NCI-H1417 (cell line): ENCODE measurements at regions not wholly inside any gene's neighbourhood (a gene's known extent, or its start where the extent isn't known, plus 50 kb on each side); places are given as distances from the start of the nearest gene placed in this dataset.
A peak's percentile ranks its signal among the peaks of the same experiment; 100 is the strongest.

Experiments
- DNase-seq, 3 experiments: peaks; one replicate each; lab custom pipeline; 2025; lab: John Stamatoyannopoulos, UW

- DNase-seq, result no peak
These were observed 271.6 kb upstream of the ARRDC4 start for GRCh38 chr15:97688886-97689285.

DNA sequence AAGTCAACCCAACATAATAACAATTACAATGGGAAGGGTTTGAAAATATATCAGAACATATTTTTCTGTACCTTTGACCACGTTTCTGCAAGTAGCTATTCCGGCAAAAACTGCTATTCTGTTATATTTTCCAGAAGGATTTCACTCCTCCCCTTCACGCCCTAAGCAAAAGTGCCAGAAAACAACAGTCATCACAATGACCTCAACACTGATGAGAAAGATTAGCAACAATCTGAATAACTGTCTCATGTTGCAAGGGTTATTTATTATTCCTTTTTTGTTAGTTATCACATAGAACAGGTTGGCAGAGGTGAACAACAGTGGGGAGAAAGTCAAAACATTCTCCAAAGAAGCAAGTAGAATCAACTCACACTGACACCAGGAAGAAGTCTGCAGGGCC, 269.4 kb upstream of the ARRDC4 start:
- DNase-seq, result no peak

GRCh38 chr15:97691799-97692198, 268.7 kb upstream of the ARRDC4 start:
- DNase-seq, result peak in 1 of 3 experiments; percentile 51

DNA sequence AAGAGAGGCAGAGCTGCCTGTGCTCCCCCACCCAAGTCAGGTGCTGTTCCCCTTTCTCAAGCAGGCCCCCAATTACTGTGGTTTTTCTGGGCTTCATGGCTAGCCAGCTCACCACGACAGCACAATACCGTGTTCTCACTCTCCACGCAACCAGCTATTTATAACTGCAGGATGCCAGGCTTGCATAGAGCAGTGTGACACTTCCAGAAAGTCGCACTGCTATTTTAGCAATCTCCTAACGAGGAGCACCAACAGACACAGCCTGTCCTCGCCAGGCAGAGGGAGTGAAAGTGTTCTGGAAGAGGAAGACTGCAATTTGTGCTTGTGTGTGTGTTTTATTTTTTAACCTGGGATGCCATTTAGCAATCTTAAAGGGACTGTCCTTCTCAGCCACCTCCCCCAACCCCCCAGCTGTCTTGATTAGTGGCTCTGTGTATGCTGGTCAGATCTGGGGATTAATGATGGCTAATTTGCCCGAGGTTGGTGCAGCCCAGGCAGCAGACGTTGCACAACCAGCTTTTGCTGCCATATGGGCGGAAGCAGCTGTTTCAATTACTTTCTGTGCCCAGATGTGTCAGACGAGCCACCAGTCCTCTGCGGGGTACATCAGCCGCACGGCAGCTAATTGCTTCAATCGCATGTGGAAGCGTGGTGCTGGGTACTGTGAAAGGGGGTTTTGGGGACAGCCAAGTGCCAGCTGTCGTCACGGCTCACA, 268.0 kb upstream of the ARRDC4 start:
- DNase-seq, result peak in 2 of 3 experiments; percentile 72 to 87

DNA sequence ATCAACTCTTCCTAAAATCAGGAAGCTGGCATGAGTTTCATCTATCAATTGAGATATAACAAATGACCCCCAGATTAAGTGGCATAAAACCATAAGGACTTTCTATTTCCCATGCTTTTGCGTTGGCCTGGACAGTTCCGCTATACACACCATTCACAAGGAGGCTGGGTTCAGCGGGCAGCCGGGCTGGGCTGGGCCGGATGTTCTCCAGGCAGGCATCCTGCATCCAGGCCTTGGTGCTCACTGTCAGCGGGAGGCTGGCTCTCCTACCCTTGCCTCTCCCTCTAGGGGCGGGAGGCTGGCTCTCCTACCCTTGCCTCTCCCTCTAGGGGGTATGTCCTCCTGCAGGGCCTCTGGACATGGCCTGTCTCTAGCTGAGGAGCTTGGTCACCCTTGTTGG, 266.0 kb upstream of the ARRDC4 start:
- DNase-seq, result no peak

GRCh38 chr15:97703400-97703799, 257.1 kb upstream of the ARRDC4 start:
- no peak for DNase-seq

GRCh38 chr15:97706059-97706458, 254.4 kb upstream of the ARRDC4 start:
- no peak for DNase-seq

- peak in 1 of 3 experiments; percentile 40 for DNase-seq
These were observed 252.3 kb upstream of the ARRDC4 start for GRCh38 chr15:97708252-97708651.

DNA sequence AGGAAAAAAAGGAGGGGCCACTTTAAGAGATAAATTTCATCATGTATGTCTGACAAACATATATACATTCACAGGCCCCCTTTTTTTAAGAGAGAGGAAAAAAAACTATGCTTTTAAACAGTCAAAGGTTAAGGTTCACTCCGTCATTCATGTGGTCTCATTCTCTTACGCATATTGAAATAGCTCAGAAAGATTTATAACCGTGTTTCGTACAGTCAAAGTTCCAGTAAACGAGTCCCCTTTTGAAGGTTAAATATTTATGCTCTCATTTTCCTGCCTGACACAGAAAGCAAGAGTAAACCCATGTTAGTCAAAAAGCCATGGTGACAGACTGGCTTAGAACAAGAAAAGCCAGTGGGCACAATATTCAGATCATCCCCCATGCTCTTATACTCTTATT, 248.0 kb upstream of the ARRDC4 start:
- DNase-seq, result no peak

GRCh38 chr15:97717806-97718205, 242.7 kb upstream of the ARRDC4 start:
- no peak for DNase-seq

DNA sequence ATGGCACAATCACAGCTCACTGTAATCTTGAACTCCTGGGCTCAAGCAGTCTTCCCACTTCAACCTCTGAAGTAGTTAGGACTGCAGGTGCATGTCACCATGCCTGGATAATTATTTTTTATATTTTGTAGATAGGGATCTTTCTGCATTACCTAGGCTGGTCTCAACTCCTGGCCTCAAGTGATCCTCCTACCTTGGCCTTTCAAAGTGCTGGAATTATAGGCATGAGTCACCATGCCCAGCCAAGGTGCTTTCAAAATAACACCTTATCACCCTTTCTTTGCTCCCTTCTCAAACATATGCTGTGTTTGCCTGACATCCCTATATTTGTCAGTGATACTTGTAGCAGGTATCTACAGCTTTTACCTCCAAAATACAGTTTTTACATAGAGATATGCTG, 242.0 kb upstream of the ARRDC4 start:
- no peak for DNase-seq

- DNase-seq, result no peak
These were observed 231.7 kb upstream of the ARRDC4 start for GRCh38 chr15:97728791-97729190.

- no peak for DNase-seq
These were observed 231.2 kb upstream of the ARRDC4 start for GRCh38 chr15:97729270-97729669.

GRCh38 chr15:97730315-97730714, 230.2 kb upstream of the ARRDC4 start:
- no peak for DNase-seq

- no peak for DNase-seq
These were observed 228.6 kb upstream of the ARRDC4 start for GRCh38 chr15:97731859-97732258.

- no peak for DNase-seq
These were observed 227.1 kb upstream of the ARRDC4 start for GRCh38 chr15:97733373-97733772.

- DNase-seq, result no peak
These were observed 223.8 kb upstream of the ARRDC4 start for GRCh38 chr15:97736748-97737147.

- DNase-seq, result peak; percentile 13 to 59 (median 39)
These were observed 214.9 kb upstream of the ARRDC4 start for GRCh38 chr15:97745481-97746071.

- DNase-seq, result no peak
These were observed 213.2 kb upstream of the ARRDC4 start for GRCh38 chr15:97747342-97747741.

DNA sequence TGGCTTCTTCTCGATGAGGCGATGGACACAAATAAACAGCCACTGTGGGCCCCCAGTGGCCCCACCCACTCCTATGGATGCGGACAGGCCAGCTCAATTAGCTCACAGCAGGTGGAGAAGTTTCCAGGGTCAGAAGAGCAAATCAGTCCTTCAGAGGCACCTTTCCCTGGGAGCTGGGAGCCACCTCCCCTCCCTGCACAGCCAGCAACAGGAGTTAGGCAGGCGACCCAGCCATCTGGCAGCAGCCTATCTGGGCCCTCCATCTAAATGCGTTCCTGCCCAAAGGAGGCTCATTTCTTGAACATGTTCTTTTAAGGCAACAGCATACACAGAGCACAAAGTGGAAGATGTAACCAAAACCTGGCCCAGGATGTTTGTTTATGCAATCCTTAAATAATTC, 211.9 kb upstream of the ARRDC4 start:
- no peak for DNase-seq

- no peak for DNase-seq
These were observed 210.4 kb upstream of the ARRDC4 start for GRCh38 chr15:97750060-97750459.

GRCh38 chr15:97755726-97756125, 204.8 kb upstream of the ARRDC4 start:
- no peak for DNase-seq

DNA sequence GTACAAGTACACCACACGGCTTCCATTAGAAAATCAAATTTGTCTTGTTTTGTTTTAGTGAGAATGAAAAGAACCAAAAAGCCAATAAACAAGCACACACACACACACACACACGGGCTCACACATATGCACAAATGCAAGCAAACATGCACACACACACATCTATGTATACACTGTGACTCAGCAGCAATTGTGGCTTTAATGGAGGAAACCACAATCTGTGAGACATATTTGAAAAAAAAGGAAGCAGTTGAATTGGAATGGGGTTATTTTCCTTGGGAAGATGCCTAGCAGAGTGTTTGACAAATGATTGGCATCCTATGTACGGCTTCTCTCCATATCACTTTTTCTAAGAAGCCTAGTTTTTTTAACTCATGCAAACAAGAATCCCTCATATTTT, 201.1 kb upstream of the ARRDC4 start:
- no peak for DNase-seq

- DNase-seq, result no peak
These were observed 199.4 kb upstream of the ARRDC4 start for GRCh38 chr15:97761110-97761509.
